HCT116 (cell line): ENCODE measurements at regions not wholly inside any gene's neighbourhood (a gene's known extent, or its start where the extent isn't known, plus 50 kb on each side); places are given as distances from the start of the nearest gene placed in this dataset.

Experiments
- ATAC-seq: fragments of 200-7000 bp; cut with Tn5 transposase; 2 replicates; pipeline ENCODE4 v1.9.1; 2020; ENCODE audit warnings: mild to moderate bottlenecking, moderate library complexity
- BruUV-seq: library from RNA; stranded (reverse); fragments of 400-500 nt; replicated peaks from 2 replicates; lab custom pipeline; 2021; lab: Mats Ljungman, UMichigan
- CTCF ChIA-PET: fragments of 300-600 bp; sonication (Branson Sonifier 250); formaldehyde crosslinking; loops from one replicate; lab custom pipeline; 2021; ENCODE audit warnings: antibody characterized with exemption; lab: Charles Lee
- POLR2A ChIA-PET: fragments of 300-600, 350-600 bp; sonication (Branson Sonifier 250); formaldehyde crosslinking; loops from one replicate; lab custom pipeline; 2021; ENCODE audit warnings: antibody characterized with exemption; lab: Charles Lee
- RAD21 ChIA-PET, 2 experiments: fragments of 300-600 bp; sonication (Branson Sonifier 250); formaldehyde crosslinking; loops; one replicate each; lab custom pipeline; 2023; ENCODE audit warnings: low total read pairs in 2 of 2; ENCODE audit not compliant: uncharacterized antibody in 2 of 2, unreplicated experiment in 2 of 2, low non-redundant PET in 1 of 2; lab: Charles Lee
- DNase-seq: peaks from one replicate; pipeline ENCODE4 v3.0.0-alpha.2; 2010; ENCODE audit warnings: low read depth, low spot score
- H2AFZ ChIP-seq: fragments of 200-600 bp; shearing (Covaris generic), sonication (generic); 2 replicates; pipeline ENCODE4 v1.6.1; 2017; ENCODE audit warnings: low read depth, mixed run types, mixed read lengths, antibody characterized with exemption, low read length; ENCODE audit not compliant: poor library complexity, severe bottlenecking
- H3K27ac ChIP-seq: 2 replicates; pipeline ENCODE4 v1.5.1; 2012; ENCODE audit warnings: low read depth, low read length
- H3K27me3 ChIP-seq: fragments of 200-600 bp; sonication (generic); 2 replicates; pipeline ENCODE4 v1.6.1; 2016; ENCODE audit warnings: mixed run types, low read length, mixed read lengths; ENCODE audit not compliant: insufficient read depth
- H3K36me3 ChIP-seq, 2 experiments: fragments of 200-500 bp in 1 of 2; fragments of 200-600 bp in 1 of 2; sonication (Bioruptor generic) in 1 of 2; sonication (generic) in 1 of 2; 2 replicates each; pipeline versions ENCODE4 v1.5.1 to v1.6.1; 2014 to 2016; ENCODE audit warnings: low read length in 2 of 2, inconsistent platforms in 1 of 2, mixed read lengths in 1 of 2, mixed run types in 1 of 2; ENCODE audit not compliant: insufficient read depth in 2 of 2, control insufficient read depth in 1 of 2
- H3K4me1 ChIP-seq, 2 experiments: fragments of 200-600 bp in 1 of 2; sonication (generic) in 1 of 2; 2 replicates each; pipeline versions ENCODE4 v1.5.1 to v1.6.1; 2012 to 2017; ENCODE audit warnings: low read length in 2 of 2, inconsistent platforms in 1 of 2, mild to moderate bottlenecking in 1 of 2, mixed read lengths in 1 of 2, mixed run types in 1 of 2, moderate library complexity in 1 of 2; ENCODE audit not compliant: insufficient read depth in 2 of 2, control insufficient read depth in 1 of 2
- H3K4me2 ChIP-seq: fragments of 200-600 bp; sonication (generic); 2 replicates; pipeline ENCODE4 v1.6.1; 2017; ENCODE audit warnings: mixed run types, low read length, mixed read lengths
- H3K4me3 ChIP-seq, 2 experiments: fragments of 200-600 bp in 1 of 2; sonication (generic) in 1 of 2; replicated peaks in 1 of 2; 2 replicates each; pipeline ENCODE4 v1.5.1; 2011 to 2016; ENCODE audit warnings: low read length in 2 of 2, control low read depth in 1 of 2, low read depth in 1 of 2, mild to moderate bottlenecking in 1 of 2, mixed read lengths in 1 of 2, mixed run types in 1 of 2
- H3K79me2 ChIP-seq: fragments of 200-600 bp; sonication (generic); 2 replicates; pipeline ENCODE4 v1.6.1; 2017; ENCODE audit warnings: mild to moderate bottlenecking, mixed run types, low read length, moderate library complexity, mixed read lengths; ENCODE audit not compliant: insufficient read depth
- H3K9ac ChIP-seq: fragments of 200-600 bp; sonication (generic); 2 replicates; pipeline ENCODE4 v1.6.1; 2016; ENCODE audit warnings: low read length, mixed read lengths
- H3K9me2 ChIP-seq: fragments of 200-600 bp; sonication (generic), shearing (Covaris generic); 2 replicates; pipeline ENCODE4 v1.6.1; 2017; ENCODE audit warnings: mixed run types, mild to moderate bottlenecking, moderate library complexity; ENCODE audit not compliant: insufficient read depth
- H3K9me3 ChIP-seq, 2 experiments: fragments of 200-500 bp in 1 of 2; fragments of 200-600 bp in 1 of 2; sonication (Bioruptor generic) in 1 of 2; sonication (generic) in 1 of 2; 2 replicates each; pipeline ENCODE4 v1.6.1; 2014 to 2017; ENCODE audit warnings: low read length in 2 of 2, mixed read lengths in 2 of 2, inconsistent platforms in 1 of 2, low read depth in 1 of 2, mild to moderate bottlenecking in 1 of 2, mixed run types in 1 of 2, moderate library complexity in 1 of 2; ENCODE audit not compliant: control insufficient read depth in 1 of 2, insufficient read depth in 1 of 2
- H4K20me1 ChIP-seq: fragments of 200-600 bp; sonication (generic), shearing (Covaris generic); 2 replicates; pipeline ENCODE4 v1.6.1; 2017; ENCODE audit warnings: mixed run types, mild to moderate bottlenecking, moderate library complexity; ENCODE audit not compliant: insufficient read depth
- CBX3 ChIP-seq: IDR thresholded peaks from 2 replicates; pipeline ENCODE4 v1.6.1; 2012; ENCODE audit warnings: low read depth
- CEBPB ChIP-seq: IDR thresholded peaks from 2 replicates; pipeline ENCODE4 v1.6.1; 2012; ENCODE audit warnings: low read depth
- EGR1 ChIP-seq: IDR thresholded peaks from 2 replicates; pipeline ENCODE4 v1.6.1; 2012; ENCODE audit warnings: low read depth
- ELF1 ChIP-seq: IDR thresholded peaks from 2 replicates; pipeline ENCODE4 v1.6.1; 2012; ENCODE audit warnings: low read depth, borderline replicate concordance
- EZH2 ChIP-seq: fragments of 200-600 bp; sonication (generic); IDR thresholded peaks from 2 replicates; pipeline ENCODE4 v1.6.1; 2017; ENCODE audit warnings: antibody characterized with exemption, mixed run types
- EZH2phosphoT487 ChIP-seq: fragments of 200-600 bp; IDR thresholded peaks from 2 replicates; pipeline ENCODE4 v1.6.1; 2018; ENCODE audit warnings: antibody characterized with exemption, borderline replicate concordance
- FOSL1 ChIP-seq: IDR thresholded peaks from 2 replicates; pipeline ENCODE4 v1.6.1; 2012; ENCODE audit warnings: low read depth
- POLR2A ChIP-seq: IDR thresholded peaks from 2 replicates; pipeline ENCODE4 v1.7.0; 2011; ENCODE audit warnings: borderline replicate concordance; ENCODE audit not compliant: insufficient read depth, insufficient read length; ENCODE audit errors: extremely low read depth
- POLR2AphosphoS5 ChIP-seq: IDR thresholded peaks from 2 replicates; pipeline ENCODE4 v1.6.1; 2011; ENCODE audit warnings: mild to moderate bottlenecking, low read depth, low read length, moderate library complexity
- RAD21 ChIP-seq: IDR thresholded peaks from 2 replicates; pipeline ENCODE4 v1.6.1; 2012; ENCODE audit warnings: low read depth, mild to moderate bottlenecking
- SP1 ChIP-seq: IDR thresholded peaks from 2 replicates; pipeline ENCODE4 v1.6.1; 2012; ENCODE audit warnings: low read depth
- SRF ChIP-seq: IDR thresholded peaks from 2 replicates; pipeline ENCODE4 v1.6.1; 2012; ENCODE audit warnings: low read depth
- TCF7L2 ChIP-seq: IDR thresholded peaks from 2 replicates; pipeline ENCODE4 v1.7.0; 2011; ENCODE audit warnings: borderline replicate concordance, inconsistent platforms; ENCODE audit not compliant: insufficient read depth, insufficient read length; ENCODE audit errors: extremely low read depth
- YY1 ChIP-seq: IDR thresholded peaks from 2 replicates; pipeline ENCODE4 v1.6.1; 2011; ENCODE audit warnings: low read length, low read depth, moderate library complexity, mild to moderate bottlenecking; ENCODE audit not compliant: insufficient replicate concordance; ENCODE audit errors: extremely low read depth
- ZBTB33 ChIP-seq: IDR thresholded peaks from 2 replicates; pipeline ENCODE4 v1.6.1; 2011; ENCODE audit warnings: mild to moderate bottlenecking, low read length, moderate library complexity; ENCODE audit not compliant: insufficient replicate concordance; ENCODE audit errors: extremely low read depth
- ZFX ChIP-seq: fragments of 450-650 bp; IDR thresholded peaks from 2 replicates; pipeline ENCODE4 v1.6.1; 2017
- ZNF274 ChIP-seq: fragments of 200-500 bp; sonication (Bioruptor generic); IDR thresholded peaks from 2 replicates; pipeline ENCODE4 v1.6.1; 2014; ENCODE audit warnings: mild to moderate bottlenecking, low read depth, low read length, inconsistent platforms
- intact Hi-C: fragments of 100-400 bp; cut with micrococcal nuclease; formaldehyde crosslinking; loops from 2 replicates; pipeline ENCODE4 v1.10.0; 2022

GRCh38 chr13:50280441-50280937 is 265.2 kb downstream of the KCNRG start:
- H3K4me1 ChIP-seq = no peaks in the 10 kb centered on the region
- no peaks in the 10 kb centered on the region for H3K9me2 ChIP-seq
- CTCF ChIA-PET = no interaction called here
- H4K20me1 ChIP-seq = no peaks in the 10 kb centered on the region
- no peak overlapping the region for H3K27ac ChIP-seq
- no peaks in the 10 kb centered on the region; the same call in 1 of the 2 replicates for H3K79me2 ChIP-seq
- RAD21 ChIA-PET = no interaction called here
- no peak overlapping the region for H3K4me2 ChIP-seq
- POLR2A ChIA-PET = no interaction called here
- no peak overlapping the region for H3K4me3 ChIP-seq
- intact Hi-C loops = no loop called here
- TF ChIP-seq ZNF274 (no peak), POLR2AphosphoS5 (no peak), EZH2phosphoT487 (no peak), EGR1 (no peak), YY1 (no peak), CBX3 (no peak), SP1 (no peak), RAD21 (no peak), ZBTB33 (no peak), ELF1 (no peak), FOSL1 (no peak), CEBPB (no peak), ZFX (no peak), TCF7L2 (no peak), SRF (no peak), POLR2A (no peak), EZH2 (no peak)
- TF ChIP-seq, all 23 proteins: peak for 0
- ATAC-seq = no peak
- Histone ChIP-seq H3K9me3 (no peaks in the 10 kb centered on the region), H3K9ac (no peak overlapping the region), H3K27me3 (no peaks in the 10 kb centered on the region), H2AFZ (no peak overlapping the region), H3K36me3 (no peaks in the 10 kb centered on the region)
- no peak for DNase-seq
- no TSS peak for BruUV-seq
